Hepatocyte (in vitro differentiated cells): ENCODE measurements at regions not wholly inside any gene's neighbourhood (a gene's known extent, or its start where the extent isn't known, plus 50 kb on each side); places are given as distances from the start of the nearest gene placed in this dataset.

Experiments used
- DNase-seq: peaks from one replicate; pipeline ENCODE4 v3.0.0-alpha.2; 2016; ENCODE audit warnings: low spot score
- H2AFZ ChIP-seq: fragments of 200-600 bp; sonication (generic); 2 replicates; pipeline ENCODE4 v1.6.0; 2016; ENCODE audit warnings: antibody characterized with exemption, mild to moderate bottlenecking
- H3K27ac ChIP-seq: fragments of 200-600 bp; sonication (generic); 2 replicates; pipeline ENCODE4 v1.5.1; 2016; ENCODE audit warnings: mild to moderate bottlenecking
- H3K27me3 ChIP-seq: fragments of 200-600 bp; sonication (generic); 2 replicates; pipeline ENCODE4 v1.6.1; 2016
- H3K36me3 ChIP-seq: fragments of 200-600 bp; sonication (generic); replicated peaks from 2 replicates; pipeline ENCODE4 v1.5.1; 2016; ENCODE audit warnings: low read depth; ENCODE audit not compliant: insufficient read depth
- H3K4me1 ChIP-seq: fragments of 200-600 bp; sonication (generic); 2 replicates; pipeline ENCODE4 v1.5.1; 2016; ENCODE audit warnings: mild to moderate bottlenecking, moderate library complexity; ENCODE audit not compliant: insufficient read depth
- H3K4me2 ChIP-seq: fragments of 200-600 bp; sonication (generic); 2 replicates; pipeline ENCODE4 v1.6.0; 2016
- H3K4me3 ChIP-seq: fragments of 200-600 bp; sonication (generic); 2 replicates; pipeline ENCODE4 v1.5.1; 2016; ENCODE audit warnings: mild to moderate bottlenecking
- H3K79me2 ChIP-seq: fragments of 200-600 bp; sonication (generic); 2 replicates; pipeline ENCODE4 v1.6.0; 2017; ENCODE audit warnings: mild to moderate bottlenecking
- H3K9me2 ChIP-seq: fragments of 200-600 bp; sonication (generic); replicated peaks from 2 replicates; pipeline ENCODE4 v1.6.0; 2017; ENCODE audit warnings: mild to moderate bottlenecking; ENCODE audit not compliant: insufficient read depth
- H3K9me3 ChIP-seq: fragments of 200-600 bp; sonication (generic); 2 replicates; pipeline ENCODE4 v1.5.1; 2016; ENCODE audit warnings: low read depth, mild to moderate bottlenecking
- H4K20me1 ChIP-seq: fragments of 200-600 bp; sonication (generic); 2 replicates; pipeline ENCODE4 v1.6.0; 2016; ENCODE audit warnings: mild to moderate bottlenecking; ENCODE audit not compliant: insufficient read depth, poor library complexity, severe bottlenecking
- CTCF ChIP-seq: fragments of 200-600 bp; sonication (generic); IDR thresholded peaks from 2 replicates; pipeline ENCODE4 v1.5.1; 2016; ENCODE audit warnings: antibody characterized with exemption, mild to moderate bottlenecking; ENCODE audit not compliant: poor library complexity
- EZH2 ChIP-seq: fragments of 200-600 bp; sonication (generic); IDR thresholded peaks from 2 replicates; pipeline ENCODE4 v1.6.1; 2016; ENCODE audit warnings: antibody characterized with exemption, mild to moderate bottlenecking, borderline replicate concordance
- EZH2phosphoT487 ChIP-seq: fragments of 200-600 bp; sonication (generic); IDR thresholded peaks from one replicate; pipeline ENCODE4 v1.6.1; 2018; ENCODE audit warnings: antibody characterized with exemption, mild to moderate bottlenecking, low read depth, moderate library complexity; ENCODE audit not compliant: unreplicated experiment, severe bottlenecking
- WGBS: methylation state at CpG from one replicate; pipeline ENCODE4 v1.1.6; 2016; ENCODE audit warnings: low lambda C conversion rate; ENCODE audit errors: missing lambda C conversion rate; 5-methylcytosine and 5-hydroxymethylcytosine counted together

GRCh38 chr10:36063396-36063795, 421.3 kb upstream of the FZD8 start:
- H3K4me1 ChIP-seq = no peaks in the 10 kb centered on the region
- DNase-seq = no peak
- TF ChIP-seq CTCF = no peak
- no peak for TF ChIP-seq EZH2phosphoT487
- TF ChIP-seq EZH2 = no peak
- no peaks in the 10 kb centered on the region for H4K20me1 ChIP-seq
- no peak overlapping the region for H2AFZ ChIP-seq
- no peaks in the 10 kb centered on the region for H3K9me2 ChIP-seq
- no peaks in the 10 kb centered on the region for H3K9me3 ChIP-seq
- H3K4me3 ChIP-seq = no peak overlapping the region
- 74% methylated on average over 7 of the region's 7 CpGs for WGBS
- no peaks in the 10 kb centered on the region for H3K79me2 ChIP-seq
- H3K27me3 ChIP-seq = no peaks in the 10 kb centered on the region
- no peaks in the 10 kb centered on the region for H3K36me3 ChIP-seq
- H3K27ac ChIP-seq = no peak overlapping the region
- no peak overlapping the region for H3K4me2 ChIP-seq

- 87% methylated on average over 4 of the region's 4 CpGs for WGBS
- no peaks in the 10 kb centered on the region for H3K9me2 ChIP-seq
Measured at GRCh38 chr10:36057731-36058130, 415.6 kb upstream of the FZD8 start.

GRCh38 chr10:36057180-36057579, 415.1 kb upstream of the FZD8 start:
- no peaks in the 10 kb centered on the region for H3K9me3 ChIP-seq
- WGBS = 84% methylated on average over 4 of the region's 4 CpGs

More at GRCh38 chr10:36057731-36058130, 415.6 kb upstream of the FZD8 start:
- Histone ChIP-seq H2AFZ (no peak overlapping the region), H3K4me3 (no peak overlapping the region), H3K36me3 (no peaks in the 10 kb centered on the region), H3K27me3 (no peaks in the 10 kb centered on the region), H4K20me1 (no peaks in the 10 kb centered on the region), H3K4me1 (no peaks in the 10 kb centered on the region), H3K27ac (no peak overlapping the region), H3K79me2 (no peaks in the 10 kb centered on the region), H3K4me2 (no peak overlapping the region), H3K9me3 (no peaks in the 10 kb centered on the region)
- no peak for DNase-seq
- TF ChIP-seq EZH2phosphoT487 = no peak
- TF ChIP-seq CTCF = no peak
- no peak for TF ChIP-seq EZH2

More at GRCh38 chr10:36057180-36057579, 415.1 kb upstream of the FZD8 start:
- no peak for DNase-seq
- Histone ChIP-seq H3K36me3 (no peaks in the 10 kb centered on the region), H3K4me1 (no peaks in the 10 kb centered on the region), H3K79me2 (no peaks in the 10 kb centered on the region), H3K4me2 (no peak overlapping the region), H3K27ac (no peak overlapping the region), H2AFZ (no peak overlapping the region), H3K4me3 (no peak overlapping the region), H3K27me3 (no peaks in the 10 kb centered on the region), H3K9me2 (no peaks in the 10 kb centered on the region), H4K20me1 (no peaks in the 10 kb centered on the region)
- TF ChIP-seq CTCF = no peak
- no peak for TF ChIP-seq EZH2
- no peak for TF ChIP-seq EZH2phosphoT487
